Stomach smooth muscle (tissue), 2 donors: ENCODE measurements at regions not wholly inside any gene's neighbourhood (a gene's known extent, or its start where the extent isn't known, plus 50 kb on each side); places are given as distances from the start of the nearest gene placed in this dataset.

Experiments used
- H3K27ac ChIP-seq: one replicate; pipeline ENCODE4 v1.7.0; 2013; ENCODE audit warnings: mild to moderate bottlenecking, low read length, inconsistent platforms
- H3K27me3 ChIP-seq, 2 donors: one replicate each; pipeline ENCODE4 v1.7.0; 2013; ENCODE audit warnings: low read length in 2 of 2; ENCODE audit not compliant: insufficient read depth in 2 of 2, control insufficient read depth in 1 of 2
- H3K36me3 ChIP-seq, 2 donors: one replicate each; pipeline ENCODE4 v1.7.0; 2013; ENCODE audit warnings: low read length in 2 of 2; ENCODE audit not compliant: control insufficient read depth in 2 of 2, insufficient read depth in 2 of 2
- H3K4me1 ChIP-seq: one replicate; pipeline ENCODE4 v1.7.0; 2013; ENCODE audit warnings: low read length; ENCODE audit not compliant: control insufficient read depth, insufficient read depth
- H3K4me3 ChIP-seq, 2 donors: one replicate each; pipeline ENCODE4 v1.7.0; 2013; ENCODE audit warnings: low read length in 2 of 2
- H3K9ac ChIP-seq, 2 donors: one replicate each; pipeline ENCODE4 v1.7.0; 2013; ENCODE audit warnings: low read length in 2 of 2, mild to moderate bottlenecking in 1 of 2
- H3K9me3 ChIP-seq, 2 donors: one replicate each; pipeline ENCODE4 v1.7.0; 2013; ENCODE audit warnings: low read length in 2 of 2; ENCODE audit not compliant: control insufficient read depth in 2 of 2
- donor health status: healthy.
- donor health status: Pancreatic carcinoma.

GRCh38 chr13:58528351-58528750 lies 896.8 kb downstream of the PCDH17 start:
- peaks cover 0 to 5% of the 10 kb centered on the region in 2 donors for H3K9me3 ChIP-seq
- H3K4me1 ChIP-seq, result no peaks in the 10 kb centered on the region
- H3K36me3 ChIP-seq, result no peaks in the 10 kb centered on the region
- no peaks in the 10 kb centered on the region for H3K27me3 ChIP-seq
- H3K9ac ChIP-seq, result no peak overlapping the region
- no peak overlapping the region for H3K4me3 ChIP-seq
- no peak overlapping the region for H3K27ac ChIP-seq

- Histone ChIP-seq H3K27me3 (no peaks in the 10 kb centered on the region), H3K9me3 (peaks cover 0 to 5% of the 10 kb centered on the region in 2 donors), H3K4me1 (no peaks in the 10 kb centered on the region), H3K36me3 (no peaks in the 10 kb centered on the region), H3K27ac (no peak overlapping the region), H3K4me3 (no peak overlapping the region), H3K9ac (no peak overlapping the region)
Measured at GRCh38 chr13:58531614-58532013, 900.1 kb downstream of the PCDH17 start.

GRCh38 chr13:58542530-58542929 lies 911.0 kb downstream of the PCDH17 start:
- Histone ChIP-seq H3K9me3 (no peaks in the 10 kb centered on the region), H3K9ac (no peak overlapping the region), H3K27me3 (no peaks in the 10 kb centered on the region), H3K4me3 (no peak overlapping the region), H3K27ac (no peak overlapping the region), H3K36me3 (no peaks in the 10 kb centered on the region), H3K4me1 (no peaks in the 10 kb centered on the region)

GRCh38 chr13:58547419-58547818 lies 915.9 kb downstream of the PCDH17 start:
- H3K4me1 ChIP-seq, result no peaks in the 10 kb centered on the region
- H3K4me3 ChIP-seq, result no peak overlapping the region
- no peak overlapping the region for H3K27ac ChIP-seq
- H3K9ac ChIP-seq, result no peak overlapping the region
- no peaks in the 10 kb centered on the region for H3K9me3 ChIP-seq
- H3K27me3 ChIP-seq, result no peaks in the 10 kb centered on the region
- no peaks in the 10 kb centered on the region for H3K36me3 ChIP-seq

- H3K27me3 ChIP-seq, result no peaks in the 10 kb centered on the region
- no peaks in the 10 kb centered on the region for H3K36me3 ChIP-seq
- H3K4me1 ChIP-seq, result no peaks in the 10 kb centered on the region
- no peak overlapping the region for H3K27ac ChIP-seq
- no peaks in the 10 kb centered on the region for H3K9me3 ChIP-seq
- H3K4me3 ChIP-seq, result no peak overlapping the region
- H3K9ac ChIP-seq, result no peak overlapping the region
Measured at GRCh38 chr13:58566176-58566575, 934.6 kb downstream of the PCDH17 start.

- H3K9me3 ChIP-seq, result peaks cover 0 to 8% of the 10 kb centered on the region in 2 donors
Measured at GRCh38 chr13:58573743-58574142, 942.2 kb downstream of the PCDH17 start.

GRCh38 chr13:58574791-58575190 lies 943.2 kb downstream of the PCDH17 start:
- no peak overlapping the region for H3K4me3 ChIP-seq
- peaks cover 0 to 8% of the 10 kb centered on the region in 2 donors for H3K9me3 ChIP-seq
- H3K9ac ChIP-seq, result no peak overlapping the region
- no peaks in the 10 kb centered on the region for H3K27me3 ChIP-seq
- no peaks in the 10 kb centered on the region for H3K36me3 ChIP-seq
- no peak overlapping the region for H3K27ac ChIP-seq
- no peaks in the 10 kb centered on the region for H3K4me1 ChIP-seq

More at GRCh38 chr13:58573743-58574142, 942.2 kb downstream of the PCDH17 start:
- Histone ChIP-seq H3K4me1 (no peaks in the 10 kb centered on the region), H3K9ac (no peak overlapping the region), H3K4me3 (no peak overlapping the region), H3K36me3 (no peaks in the 10 kb centered on the region), H3K27ac (no peak overlapping the region), H3K27me3 (no peaks in the 10 kb centered on the region)

GRCh38 chr13:58579468-58579867 lies 947.9 kb downstream of the PCDH17 start:
- Histone ChIP-seq H3K27me3 (no peaks in the 10 kb centered on the region), H3K9me3 (peaks cover 0 to 8% of the 10 kb centered on the region in 2 donors), H3K27ac (no peak overlapping the region), H3K36me3 (no peaks in the 10 kb centered on the region), H3K4me3 (no peak overlapping the region), H3K4me1 (no peaks in the 10 kb centered on the region), H3K9ac (no peak overlapping the region)

GRCh38 chr13:58583966-58584365 lies 952.4 kb downstream of the PCDH17 start:
- no peaks in the 10 kb centered on the region for H3K27me3 ChIP-seq
- H3K4me1 ChIP-seq, result no peaks in the 10 kb centered on the region
- no peaks in the 10 kb centered on the region for H3K36me3 ChIP-seq
- H3K27ac ChIP-seq, result no peak overlapping the region
- H3K4me3 ChIP-seq, result no peak overlapping the region
- H3K9ac ChIP-seq, result no peak overlapping the region
- H3K9me3 ChIP-seq, result no peaks in the 10 kb centered on the region

GRCh38 chr13:58584610-58585009 lies 953.1 kb downstream of the PCDH17 start:
- no peak overlapping the region for H3K4me3 ChIP-seq
- no peak overlapping the region for H3K9ac ChIP-seq
- no peaks in the 10 kb centered on the region for H3K9me3 ChIP-seq
- no peaks in the 10 kb centered on the region for H3K36me3 ChIP-seq
- no peaks in the 10 kb centered on the region for H3K4me1 ChIP-seq
- H3K27ac ChIP-seq, result no peak overlapping the region
- H3K27me3 ChIP-seq, result no peaks in the 10 kb centered on the region

- Histone ChIP-seq H3K27me3 (no peaks in the 10 kb centered on the region), H3K9ac (no peak overlapping the region), H3K4me3 (no peak overlapping the region), H3K36me3 (no peaks in the 10 kb centered on the region), H3K4me1 (no peaks in the 10 kb centered on the region), H3K27ac (no peak overlapping the region), H3K9me3 (no peaks in the 10 kb centered on the region)
Measured at GRCh38 chr13:58587183-58587582, 955.6 kb downstream of the PCDH17 start.
